K562 (cell line): ENCODE measurements at regions not wholly inside any gene's neighbourhood (a gene's known extent, or its start where the extent isn't known, plus 50 kb on each side); places are given as distances from the start of the nearest gene placed in this dataset.

ENCODE experiments used
- CEBPB ChIP-seq: fragments of 450-650 bp; IDR thresholded peaks from 2 replicates; pipeline ENCODE4 v1.6.1; 2016; ENCODE audit warnings: missing genetic modification characterization, missing compliant biosample characterization
- CTCF ChIP-seq, 3 experiments: IDR thresholded peaks in 2 of 3; conservative IDR thresholded peaks in 1 of 3; 2 replicates each; pipeline ENCODE4 v1.5.1; 2011 to 2012; ENCODE audit warnings: low read length in 3 of 3, mild to moderate bottlenecking in 3 of 3, control low read depth in 2 of 3, improper control_type of control experiment in 1 of 3, inconsistent platforms in 1 of 3, low read depth in 1 of 3, mixed read lengths in 1 of 3, moderate library complexity in 1 of 3; ENCODE audit not compliant: insufficient read depth in 2 of 3
- ETV6 ChIP-seq, 3 experiments: fragments of 150-350 bp in 1 of 3; sonication (generic) in 1 of 3; formaldehyde crosslinking in 1 of 3; IDR thresholded peaks; 2 replicates each; pipeline versions ENCODE4 v1.6.1 to v1.8.0; 2014 to 2022; ENCODE audit warnings: borderline replicate concordance in 2 of 3, low read depth in 2 of 3, antibody characterized with exemption in 1 of 3, low read length in 1 of 3, mild to moderate bottlenecking in 1 of 3, missing genetic modification reagents in 1 of 3
- FOXM1 ChIP-seq, 2 experiments: fragments of 450-650 bp in 1 of 2; sonication (generic) in 1 of 2; formaldehyde crosslinking in 1 of 2; IDR thresholded peaks; 2 replicates each; pipeline versions ENCODE4 v1.6.1 to v1.9.0; 2017 to 2022; ENCODE audit warnings: low read depth in 2 of 2, mild to moderate bottlenecking in 2 of 2, missing genetic modification reagents in 1 of 2, moderate library complexity in 1 of 2
- HDAC2 ChIP-seq: fragments of 450-650 bp; IDR thresholded peaks from 2 replicates; pipeline ENCODE4 v1.6.1; 2016; ENCODE audit warnings: mild to moderate bottlenecking
- KDM1A ChIP-seq, 2 experiments: fragments of 450-650 bp; IDR thresholded peaks; 2 replicates each; pipeline ENCODE4 v1.6.1; 2016; ENCODE audit warnings: mild to moderate bottlenecking in 2 of 2
- MYNN ChIP-seq, 2 experiments: sonication (generic); formaldehyde crosslinking in 1 of 2; IDR thresholded peaks; 2 replicates each; pipeline versions ENCODE4 v1.5.0 to v1.6.1; 2016 to 2020; ENCODE audit warnings: antibody characterized with exemption in 1 of 2, missing genetic modification reagents in 1 of 2
- NFE2 ChIP-seq: IDR thresholded peaks from 2 replicates; pipeline ENCODE4 v1.6.1; 2014; ENCODE audit warnings: antibody characterized with exemption, low read depth
- POLR2AphosphoS5 ChIP-seq: IDR thresholded peaks from 2 replicates; pipeline ENCODE4 v1.6.1; 2011; ENCODE audit warnings: mild to moderate bottlenecking, low read depth, low read length, moderate library complexity; ENCODE audit not compliant: control insufficient read depth, insufficient read depth
- RCOR1 ChIP-seq, 2 experiments: IDR thresholded peaks; 2 replicates each; pipeline ENCODE4 v1.6.1; 2012; ENCODE audit warnings: low read depth in 2 of 2, low read length in 2 of 2, borderline replicate concordance in 1 of 2, improper control_type of control experiment in 1 of 2
- SUPT5H ChIP-seq: fragments of 450-650 bp; IDR thresholded peaks from 2 replicates; pipeline ENCODE4 v1.6.1; 2016
- TCF7L2 ChIP-seq: fragments of 150-350 bp; IDR thresholded peaks from 2 replicates; pipeline ENCODE4 v1.6.1; 2016; ENCODE audit warnings: low read depth, mild to moderate bottlenecking, low read length, moderate library complexity
- ZNF12 ChIP-seq: sonication (generic); formaldehyde crosslinking; IDR thresholded peaks from 2 replicates; pipeline ENCODE4 v1.4.0; 2020; ENCODE audit warnings: mild to moderate bottlenecking, missing genetic modification reagents

GRCh38 chr3:71987089-71987735, 202.3 kb upstream of the PROK2 start:
- TF ChIP-seq HDAC2 (no peak), CTCF (IDR thresholded peaks at IDR 0.05 in 2 of 3, conservative IDR thresholded peaks at IDR 0.05 in 1 of 3; ENCODE audit: insufficient read depth in 2 of 3, low read depth in 1 of 3, low read length in 3 of 3) (peak; percentile 35 to 57 (median 42); a peak in 4 of 6 replicates), ZNF12 (CRISPR knock-in tag) (peak; percentile 91), KDM1A (IDR thresholded peaks at IDR 0.05) (no peak), TCF7L2 (no peak), MYNN (IDR thresholded peaks at IDR 0.05) (no peak), MYNN (CRISPR knock-in tag; IDR thresholded peaks at IDR 0.05) (no peak), FOXM1 (IDR thresholded peaks at IDR 0.05; ENCODE audit: low read depth) (no peak), FOXM1 (CRISPR knock-in tag; IDR thresholded peaks at IDR 0.05; ENCODE audit: low read depth) (no peak), SUPT5H (no peak), CEBPB (tag) (no peak), RCOR1 (IDR thresholded peaks at IDR 0.05; ENCODE audit: borderline replicate concordance in 1 of 2, low read depth in 2 of 2, low read length in 2 of 2) (no peak; a peak in 1 of 4 replicates), NFE2 (no peak), POLR2AphosphoS5 (no peak), ETV6 (IDR thresholded peaks at IDR 0.05; ENCODE audit: borderline replicate concordance in 1 of 2, low read depth in 2 of 2, low read length in 1 of 2) (no peak), ETV6 (CRISPR knock-in tag; IDR thresholded peaks at IDR 0.05; ENCODE audit: borderline replicate concordance) (no peak)
